Retinal pigment epithelial cell (primary cell): ENCODE measurements at regions not wholly inside any gene's neighbourhood (a gene's known extent, or its start where the extent isn't known, plus 50 kb on each side); places are given as distances from the start of the nearest gene placed in this dataset.

Experiments
- DNase-seq: peaks from one replicate; pipeline ENCODE4 v3.0.0-alpha.2; 2010; ENCODE audit warnings: low read depth
- H3K4me3 ChIP-seq: 2 replicates; pipeline ENCODE4 v1.5.1; 2011; ENCODE audit warnings: mild to moderate bottlenecking, low read length, control low read depth, moderate library complexity
- TF ChIP-seq, protein P1 (sequence below): conservative IDR thresholded peaks from 2 replicates; pipeline ENCODE4 v1.5.1; 2011; ENCODE audit warnings: low read depth, low read length, control low read depth, inconsistent platforms

DNA sequence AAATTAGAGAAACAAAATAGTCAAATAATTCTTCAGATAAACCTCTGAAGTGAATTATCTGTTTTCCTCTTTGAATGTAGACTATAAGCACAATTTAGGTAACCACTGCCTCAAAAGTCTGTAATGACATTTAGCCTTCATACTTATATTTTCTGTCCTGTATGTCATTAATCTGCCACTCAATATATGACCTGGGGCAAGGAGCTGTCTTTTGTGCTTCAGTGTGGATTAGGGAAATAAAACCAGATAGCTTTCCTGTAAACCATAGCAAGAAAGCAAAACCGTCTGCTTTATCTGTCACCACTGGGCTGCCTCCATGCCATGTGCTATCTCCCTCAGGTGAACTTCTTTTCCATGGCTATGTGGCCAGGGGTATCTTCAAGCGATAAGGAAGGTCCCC lies 606.6 kb upstream of the C9orf72 start:
- H3K4me3 ChIP-seq, result no peak overlapping the region
- TF ChIP-seq, protein P1, sequence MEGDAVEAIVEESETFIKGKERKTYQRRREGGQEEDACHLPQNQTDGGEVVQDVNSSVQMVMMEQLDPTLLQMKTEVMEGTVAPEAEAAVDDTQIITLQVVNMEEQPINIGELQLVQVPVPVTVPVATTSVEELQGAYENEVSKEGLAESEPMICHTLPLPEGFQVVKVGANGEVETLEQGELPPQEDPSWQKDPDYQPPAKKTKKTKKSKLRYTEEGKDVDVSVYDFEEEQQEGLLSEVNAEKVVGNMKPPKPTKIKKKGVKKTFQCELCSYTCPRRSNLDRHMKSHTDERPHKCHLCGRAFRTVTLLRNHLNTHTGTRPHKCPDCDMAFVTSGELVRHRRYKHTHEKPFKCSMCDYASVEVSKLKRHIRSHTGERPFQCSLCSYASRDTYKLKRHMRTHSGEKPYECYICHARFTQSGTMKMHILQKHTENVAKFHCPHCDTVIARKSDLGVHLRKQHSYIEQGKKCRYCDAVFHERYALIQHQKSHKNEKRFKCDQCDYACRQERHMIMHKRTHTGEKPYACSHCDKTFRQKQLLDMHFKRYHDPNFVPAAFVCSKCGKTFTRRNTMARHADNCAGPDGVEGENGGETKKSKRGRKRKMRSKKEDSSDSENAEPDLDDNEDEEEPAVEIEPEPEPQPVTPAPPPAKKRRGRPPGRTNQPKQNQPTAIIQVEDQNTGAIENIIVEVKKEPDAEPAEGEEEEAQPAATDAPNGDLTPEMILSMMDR, result no peak
- no peak for DNase-seq

DNA sequence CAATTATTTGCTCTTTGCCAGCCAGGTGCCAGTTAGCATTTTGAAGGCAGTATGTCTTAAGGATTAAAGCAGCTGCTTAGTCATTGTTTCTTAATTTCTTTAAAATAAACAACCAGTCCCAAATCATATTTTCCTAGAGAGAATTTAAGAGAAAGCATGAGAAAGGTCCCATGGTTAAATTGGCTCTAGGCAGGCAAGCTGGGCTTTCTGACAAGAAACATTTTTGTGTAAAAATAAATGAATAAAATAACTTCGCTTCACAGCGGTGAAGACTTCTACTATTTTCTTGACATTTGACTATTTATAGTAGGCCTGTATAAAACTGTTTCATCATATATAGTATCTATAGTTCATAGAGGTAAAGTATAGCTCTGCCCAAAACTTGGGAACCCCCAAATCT lies 617.7 kb upstream of the C9orf72 start:
- TF ChIP-seq, protein P1, result no peak
- DNase-seq, result no peak
- H3K4me3 ChIP-seq, result no peak overlapping the region

- DNase-seq, result no peak
- TF ChIP-seq, protein P1, result no peak
- no peak overlapping the region for H3K4me3 ChIP-seq
Observed at GRCh38 chr9:28197653-28198052, 624.4 kb upstream of the C9orf72 start.

- DNase-seq, result no peak
- TF ChIP-seq, protein P1, result no peak
- H3K4me3 ChIP-seq, result no peak overlapping the region
Observed at GRCh38 chr9:28203036-28203435, 629.8 kb upstream of the C9orf72 start.

- no peak overlapping the region for H3K4me3 ChIP-seq
- no peak for DNase-seq
- TF ChIP-seq, protein P1, result no peak
Observed at GRCh38 chr9:28206280-28206679, 633.0 kb upstream of the C9orf72 start.

- no peak overlapping the region for H3K4me3 ChIP-seq
- TF ChIP-seq, protein P1, result no peak
- DNase-seq, result no peak
Observed at GRCh38 chr9:28207657-28208056, 634.4 kb upstream of the C9orf72 start.

DNA sequence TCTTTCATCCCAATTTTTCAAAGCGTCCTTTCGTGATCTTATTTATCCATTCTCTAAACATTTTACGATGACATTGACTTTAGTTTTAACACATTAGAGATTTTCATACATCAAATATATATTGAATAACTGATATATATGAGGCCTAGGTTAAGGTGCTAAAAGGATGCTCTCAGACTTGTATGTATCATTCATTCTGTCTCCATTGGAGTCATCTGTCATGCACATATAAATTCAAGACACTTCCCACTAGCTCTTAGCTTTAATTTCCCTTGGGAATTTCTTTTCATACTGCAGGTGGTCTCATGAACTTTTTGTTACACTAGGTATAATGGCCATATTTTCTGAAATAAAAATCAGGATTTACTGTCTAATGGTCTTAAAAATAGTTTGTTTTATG lies 635.8 kb upstream of the C9orf72 start:
- no peak for DNase-seq
- TF ChIP-seq, protein P1, result no peak
- no peak overlapping the region for H3K4me3 ChIP-seq
